GM21825 (cell line): ENCODE measurements at regions not wholly inside any gene's neighbourhood (a gene's known extent, or its start where the extent isn't known, plus 50 kb on each side); places are given as distances from the start of the nearest gene placed in this dataset.
"Not testable (repeated sequence)": the region's sequence is repeated elsewhere in the genome, so short reads cannot be mapped to it uniquely, and the experiment has no call there.

ENCODE experiments used
- ATAC-seq: cut with Tn5 transposase; IDR thresholded peaks from one replicate; pipeline ENCODE4 v1.9.1; 2021; ENCODE audit warnings: mild to moderate bottlenecking, moderate library complexity; ENCODE audit not compliant: unreplicated experiment

DNA sequence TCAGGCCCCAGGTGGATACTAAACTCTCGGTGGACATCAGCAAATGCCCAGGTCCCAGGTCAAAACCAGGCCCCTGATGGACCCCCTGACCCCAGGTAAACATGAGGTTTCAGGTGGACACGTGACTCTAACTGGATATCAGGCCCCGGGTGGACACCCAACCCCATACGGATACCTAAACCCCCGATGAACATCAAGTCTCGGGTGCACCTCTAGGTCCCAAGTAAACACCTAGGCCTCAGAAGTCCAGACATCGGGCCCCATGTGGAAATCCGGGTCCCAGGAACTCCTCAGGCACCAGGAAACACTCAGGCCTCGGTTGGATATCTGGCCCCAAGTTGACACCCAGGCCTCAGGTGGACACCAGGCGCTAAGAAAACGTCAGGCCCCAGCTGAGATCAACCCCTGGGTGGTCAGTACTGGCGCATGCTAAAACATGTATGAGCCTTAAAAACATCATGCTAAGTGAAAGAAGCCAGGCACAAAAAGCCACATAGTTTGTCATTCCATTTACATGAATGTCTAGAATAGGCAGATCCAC, 54.4 kb upstream of the SEPTIN5 start:
- no peak for ATAC-seq

- not testable (repeated sequence) for ATAC-seq
Observed at GRCh38 chr22:19660583-19660982, 53.7 kb upstream of the SEPTIN5 start.

DNA sequence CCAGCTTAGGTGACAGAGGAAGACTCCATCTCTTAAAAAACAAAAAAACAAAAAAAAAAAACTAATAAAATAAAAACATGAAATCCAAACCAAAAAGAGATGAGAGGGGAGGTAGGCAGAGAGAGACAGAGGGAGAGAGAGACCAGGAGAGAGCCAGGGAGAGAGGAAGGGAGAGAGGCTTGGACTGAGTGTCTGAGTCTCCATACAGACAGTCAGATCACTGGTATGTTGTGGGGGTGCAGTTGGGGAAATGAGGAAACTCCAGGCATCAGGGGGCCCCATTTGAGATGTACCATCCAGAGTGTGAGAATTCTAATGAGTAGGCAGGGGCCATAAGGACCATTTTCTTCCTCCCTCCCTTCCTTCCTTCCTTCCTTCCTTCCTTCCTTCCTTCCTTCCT, 53.1 kb upstream of the SEPTIN5 start:
- ATAC-seq: no peak

GRCh38 chr22:19662049-19662684, 52.1 kb upstream of the SEPTIN5 start:
- ATAC-seq: not testable (repeated sequence)

- ATAC-seq: no peak
Observed at GRCh38 chr22:19663286-19663815, 51.0 kb upstream of the SEPTIN5 start.

DNA sequence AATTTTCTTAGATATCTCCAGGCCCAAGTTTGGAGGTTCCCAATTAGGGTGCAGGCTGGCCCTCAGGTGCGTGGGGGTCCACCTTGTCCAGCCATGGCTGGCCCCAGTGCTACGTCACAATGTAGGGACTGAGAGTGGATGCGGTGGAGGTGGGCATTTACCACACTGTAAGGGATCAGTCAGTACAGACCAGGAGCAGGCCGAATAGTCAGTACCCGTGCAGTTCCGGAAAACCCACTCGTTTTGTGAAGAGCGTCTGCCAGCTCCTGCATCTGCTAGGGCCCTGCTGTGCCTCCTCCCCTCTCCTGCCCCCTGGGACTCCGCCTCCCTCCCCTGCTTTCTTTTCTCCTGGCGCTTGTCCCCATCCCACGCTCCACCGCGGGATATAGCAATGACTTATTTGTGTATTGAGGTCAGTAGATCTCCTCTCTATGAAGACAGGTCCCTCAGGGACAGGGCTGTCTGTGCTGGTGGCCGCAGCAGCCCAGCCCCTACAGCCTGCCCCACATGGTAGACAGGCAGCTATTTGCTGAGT, 50.4 kb upstream of the SEPTIN5 start:
- no peak for ATAC-seq

- ATAC-seq: no peak
Observed at GRCh38 chr22:19664406-19664805, 49.9 kb upstream of the SEPTIN5 start.
